ENCODE measurements at regions not wholly inside any gene's neighbourhood (a gene's known extent, or its start where the extent isn't known, plus 50 kb on each side); places are given as distances from the start of the nearest gene placed in this dataset.

DNA sequence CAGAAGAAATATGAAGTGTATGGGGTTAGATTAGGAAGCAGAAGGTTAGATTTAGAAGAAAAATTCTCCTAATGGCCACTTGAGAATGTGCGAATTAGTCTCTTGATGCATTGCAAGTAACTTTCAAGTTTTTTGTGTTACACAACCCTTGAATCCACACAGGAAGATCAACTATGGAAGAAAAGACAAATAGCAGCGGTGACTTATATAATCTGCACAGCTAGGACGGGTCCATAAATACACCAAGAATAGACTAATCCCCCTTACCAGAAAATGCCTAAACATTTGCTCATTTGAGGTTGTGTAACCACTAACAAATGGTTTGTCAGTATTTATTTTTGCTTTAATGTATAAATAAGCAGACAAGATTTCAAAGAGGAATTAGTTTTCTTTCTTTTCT is 182.6 kb downstream of the TGFB2 start:
- DNase-seq = no peak

- DNase-seq = no peak
Observed at GRCh38 chr1:218529646-218530300, 184.6 kb downstream of the TGFB2 start.

- no peak for DNase-seq
Observed at GRCh38 chr1:218531936-218532335, 186.8 kb downstream of the TGFB2 start.

GRCh38 chr1:218536296-218536986 is 191.3 kb downstream of the TGFB2 start:
- DNase-seq = no peak

GRCh38 chr1:218537122-218537913 is 192.2 kb downstream of the TGFB2 start:
- no peak for DNase-seq

- DNase-seq = no peak
Observed at GRCh38 chr1:218538341-218538740, 193.2 kb downstream of the TGFB2 start.

DNA sequence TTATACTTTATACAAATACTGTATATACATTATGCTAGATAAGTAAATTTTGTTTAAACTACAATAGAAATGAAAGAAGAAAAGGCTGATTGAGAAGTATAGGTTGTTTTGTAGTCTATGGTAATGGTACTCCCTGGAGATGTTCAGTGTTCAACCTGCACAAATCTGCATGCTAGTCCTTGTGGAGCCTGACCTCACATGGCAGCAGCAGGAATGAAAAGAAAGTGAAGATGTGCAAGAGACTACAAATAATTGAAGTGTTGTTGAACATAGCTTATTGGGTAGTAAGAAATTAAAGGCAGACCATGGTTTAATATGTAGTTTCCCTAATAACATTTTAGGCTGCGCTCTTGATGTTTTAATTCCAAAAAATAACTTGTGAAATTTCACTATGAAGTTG is 201.2 kb downstream of the TGFB2 start:
- DNase-seq = no peak

GRCh38 chr1:218547957-218548730 is 203.0 kb downstream of the TGFB2 start:
- no peak for DNase-seq

DNA sequence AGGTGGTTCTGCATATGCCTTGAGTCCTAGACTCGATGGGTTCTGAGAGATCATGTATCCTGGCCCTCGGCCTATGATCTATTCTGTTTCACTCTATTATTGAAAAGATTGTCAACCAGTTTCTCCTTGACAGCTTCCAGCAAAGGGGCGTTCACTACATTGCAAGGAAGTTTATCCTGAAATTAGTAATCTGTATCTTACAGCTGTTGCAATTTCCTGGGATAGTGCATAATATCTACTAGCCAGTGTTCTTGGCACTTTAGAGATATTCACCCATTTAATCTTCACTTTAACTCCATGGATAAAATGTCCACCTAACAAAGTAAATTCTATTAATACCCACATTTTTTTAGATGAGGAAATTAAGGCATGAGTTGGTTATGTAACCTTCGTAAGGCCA is 203.6 kb downstream of the TGFB2 start:
- DNase-seq = no peak

DNA sequence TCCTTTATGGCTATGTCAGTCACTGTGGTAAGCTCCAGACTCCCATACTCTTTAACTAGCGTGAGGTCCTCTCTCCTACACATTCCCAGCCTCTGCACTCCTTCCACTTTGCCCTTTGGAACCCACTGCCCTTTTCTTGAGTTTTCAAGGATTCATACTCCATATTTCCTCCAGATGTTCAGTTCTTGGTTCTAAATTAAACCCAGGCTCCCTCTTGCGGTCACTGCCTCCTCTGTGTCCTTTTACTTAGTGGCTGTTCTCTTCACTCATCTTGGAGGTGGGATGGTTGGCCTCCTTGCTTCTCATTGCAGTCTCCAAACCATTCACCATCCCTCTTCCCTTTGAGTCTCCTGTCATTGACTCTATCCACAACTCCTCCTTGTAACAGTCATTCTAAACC is 208.1 kb downstream of the TGFB2 start:
- DNase-seq = no peak

- DNase-seq = no peak
Observed at GRCh38 chr1:218556016-218556415, 210.9 kb downstream of the TGFB2 start.

DNA sequence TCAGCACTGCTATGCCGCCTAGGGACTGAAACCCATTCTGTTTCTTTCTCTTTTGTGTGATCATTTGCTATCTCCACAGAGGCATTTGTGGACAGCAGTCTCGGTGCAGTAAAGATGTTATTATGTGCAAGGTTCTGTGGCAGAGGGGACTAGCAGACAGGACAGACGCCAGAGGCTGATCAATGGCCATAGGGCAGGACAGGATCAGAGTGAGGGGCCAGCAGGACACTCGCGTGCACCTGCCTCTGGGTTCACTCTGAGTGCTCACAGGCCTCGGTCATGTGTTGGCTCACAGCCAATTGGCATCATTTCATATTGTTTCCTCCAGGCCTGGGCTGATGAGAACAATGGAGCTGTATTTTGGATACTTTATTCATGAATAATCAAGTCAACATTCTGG is 212.6 kb downstream of the TGFB2 start:
- DNase-seq = no peak

DNA sequence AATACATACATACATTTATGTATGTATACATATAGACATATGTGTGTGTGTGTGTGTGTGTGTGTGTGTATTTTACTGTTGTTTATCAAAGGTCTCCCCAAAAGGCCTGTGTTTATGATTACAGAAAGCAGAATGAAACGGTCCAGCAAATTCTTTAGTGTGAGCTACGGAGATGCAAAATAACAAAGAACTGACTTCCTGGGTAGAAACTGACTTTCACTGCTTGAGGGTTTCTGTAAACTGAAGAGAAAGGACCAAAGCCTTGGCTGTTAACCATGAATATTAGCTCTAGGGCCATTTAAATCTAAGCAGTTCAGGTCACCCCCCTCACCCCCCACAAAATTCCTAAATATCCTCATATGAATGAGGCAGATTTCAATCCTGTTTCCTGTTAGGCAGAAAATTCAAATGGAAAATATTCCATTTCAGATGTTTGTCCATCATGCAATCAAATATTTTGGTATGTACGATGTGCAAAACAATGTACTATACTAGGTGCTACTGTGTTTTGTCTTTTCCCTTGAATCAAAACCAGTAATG is 213.2 kb downstream of the TGFB2 start:
- DNase-seq = no peak

DNA sequence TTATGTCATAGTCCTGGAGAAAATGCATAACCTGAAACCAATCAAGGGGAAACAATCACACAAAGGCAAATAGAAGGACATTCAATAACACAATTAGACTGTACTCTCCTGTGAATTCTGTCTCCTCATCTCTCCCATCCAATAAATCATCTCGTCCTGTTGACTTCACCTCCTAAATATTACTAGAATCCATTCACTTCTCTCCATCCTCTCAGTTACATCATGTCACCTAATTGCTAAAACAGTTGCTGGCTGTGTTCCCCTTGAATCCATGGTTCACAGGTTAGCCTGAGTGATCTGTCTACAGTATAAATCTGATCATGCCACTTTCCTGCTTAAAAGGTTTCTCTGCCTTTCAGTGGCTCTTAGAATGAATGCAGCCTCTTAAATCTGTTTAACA is 220.2 kb downstream of the TGFB2 start:
- no peak for DNase-seq

DNA sequence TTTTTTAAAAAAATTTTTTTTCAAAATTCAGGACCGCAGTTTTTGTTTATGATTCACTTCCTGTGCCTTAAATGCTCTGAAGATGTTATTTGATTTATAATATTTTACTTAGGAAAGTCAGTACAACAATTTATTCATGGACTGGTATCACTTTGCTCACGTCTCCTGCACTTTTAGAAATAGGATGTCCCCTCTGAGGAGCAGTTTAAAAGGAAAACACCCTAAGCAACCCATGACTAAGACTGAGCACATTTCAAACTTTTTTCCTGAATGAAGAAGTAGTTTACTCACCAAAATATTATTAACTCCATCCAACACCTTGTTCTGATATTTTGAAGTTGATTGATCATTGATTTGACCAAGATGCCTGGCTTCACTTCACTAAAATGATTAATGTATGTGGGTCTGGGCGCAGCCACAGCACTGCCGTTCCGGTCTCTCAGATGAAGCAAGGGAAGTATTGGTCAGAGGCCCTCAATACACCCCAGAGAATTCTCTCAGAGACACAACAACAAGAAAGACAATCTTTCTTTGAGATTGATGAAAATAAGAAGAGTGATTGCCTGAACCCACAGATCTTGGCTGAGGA is 223.9 kb downstream of the TGFB2 start:
- DNase-seq = no peak

- DNase-seq = no peak
Observed at GRCh38 chr1:218570456-218570855, 225.3 kb downstream of the TGFB2 start.

GRCh38 chr1:218571491-218571890 is 226.4 kb downstream of the TGFB2 start:
- no peak for DNase-seq

DNA sequence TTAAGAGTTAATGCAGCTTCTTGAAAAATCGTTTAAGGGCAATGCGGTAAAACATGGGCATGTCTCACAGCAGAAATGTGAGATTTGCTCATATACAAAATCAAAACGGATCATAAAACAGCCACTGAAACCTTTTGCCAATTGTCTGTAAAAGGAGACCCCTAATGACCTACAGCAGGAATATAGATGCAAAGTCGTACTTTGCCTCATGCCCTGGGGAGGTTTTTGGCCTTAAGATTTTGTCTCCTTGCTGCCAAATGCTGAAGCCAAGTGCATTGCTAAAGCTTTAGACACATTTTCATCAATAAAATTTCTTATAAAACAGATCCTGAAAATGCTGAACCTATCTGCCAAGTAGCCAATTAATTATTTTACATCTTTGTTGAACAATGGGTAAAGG is 226.9 kb downstream of the TGFB2 start:
- no peak for DNase-seq

- DNase-seq = no peak
Observed at GRCh38 chr1:218573925-218574324, 228.8 kb downstream of the TGFB2 start.

- no peak for DNase-seq
Observed at GRCh38 chr1:218575079-218575478, 229.9 kb downstream of the TGFB2 start.

DNA sequence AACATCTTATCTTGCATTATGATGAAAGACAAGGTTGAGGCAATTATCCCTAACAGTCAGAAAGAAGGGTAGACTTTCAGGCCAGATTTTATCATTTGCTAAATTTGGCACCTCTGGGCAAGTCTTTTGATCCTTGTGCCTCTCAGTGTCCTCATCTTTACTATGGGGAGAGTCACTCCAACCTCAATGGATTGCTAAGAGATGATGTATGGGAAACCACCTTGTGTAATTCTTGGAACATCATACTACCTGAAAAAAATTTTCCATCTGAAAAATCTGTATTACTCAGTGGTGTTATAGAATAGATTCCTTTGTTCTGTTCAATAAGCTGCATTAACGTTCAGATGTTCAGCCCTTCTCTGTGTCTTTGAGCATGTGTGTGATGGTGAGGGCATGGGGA is 230.7 kb downstream of the TGFB2 start:
- DNase-seq = no peak

- DNase-seq = no peak
Observed at GRCh38 chr1:218582646-218583045, 237.5 kb downstream of the TGFB2 start.
